K562 (cell line): ENCODE measurements at regions not wholly inside any gene's neighbourhood (a gene's known extent, or its start where the extent isn't known, plus 50 kb on each side); places are given as distances from the start of the nearest gene placed in this dataset.

ENCODE experiments used
- JUN ChIP-seq, 2 experiments: sonication (generic) in 1 of 2; formaldehyde crosslinking in 1 of 2; IDR thresholded peaks; 2 replicates each; pipeline versions ENCODE4 v1.6.1 to v1.8.0; 2012 to 2022; ENCODE audit warnings: borderline replicate concordance in 2 of 2, mild to moderate bottlenecking in 2 of 2, improper control_type of control experiment in 1 of 2, low read depth in 1 of 2, low read length in 1 of 2, missing genetic modification reagents in 1 of 2
- RAD21 ChIP-seq, 2 experiments: fragments of 250-450 bp in 1 of 2; fragments of 450-650 bp in 1 of 2; sonication (Bioruptor Pico) in 1 of 2; formaldehyde crosslinking in 1 of 2; IDR thresholded peaks in 1 of 2; conservative IDR thresholded peaks in 1 of 2; 2 replicates each; pipeline versions ENCODE4 v1.4.0 to v1.8.0; 2020 to 2022; ENCODE audit warnings: mild to moderate bottlenecking in 2 of 2, moderate library complexity in 1 of 2
- RBM34 ChIP-seq: fragments of 200-400 bp; formaldehyde crosslinking; IDR thresholded peaks from 2 replicates; pipeline ENCODE4 v1.6.1; 2018; ENCODE audit warnings: low read length, borderline replicate concordance; ENCODE audit not compliant: insufficient read depth
- SMARCA5 ChIP-seq: fragments of 450-650 bp; IDR thresholded peaks from 2 replicates; pipeline ENCODE4 v1.6.1; 2016
- SMC3 ChIP-seq: conservative IDR thresholded peaks from 2 replicates; pipeline ENCODE4 v1.6.1; 2011; ENCODE audit warnings: low read depth, low read length, improper control_type of control experiment; ENCODE audit not compliant: insufficient read depth
- TF ChIP-seq, protein P1 (sequence below), 3 experiments: IDR thresholded peaks in 2 of 3; conservative IDR thresholded peaks in 1 of 3; 2 replicates each; pipeline ENCODE4 v1.5.1; 2011 to 2012; ENCODE audit warnings: low read length in 3 of 3, mild to moderate bottlenecking in 3 of 3, control low read depth in 2 of 3, improper control_type of control experiment in 1 of 3, inconsistent platforms in 1 of 3, low read depth in 1 of 3, mixed read lengths in 1 of 3, moderate library complexity in 1 of 3; ENCODE audit not compliant: insufficient read depth in 2 of 3
- TF ChIP-seq, protein P2 (sequence below), 3 experiments: fragments of 200-800 bp in 1 of 3; sonication (Bioruptor generic) in 1 of 3; sonication (generic) in 1 of 3; formaldehyde crosslinking in 1 of 3; IDR thresholded peaks; 2 replicates each; pipeline versions ENCODE4 v1.6.1 to v1.8.0; 2016 to 2022; ENCODE audit warnings: mild to moderate bottlenecking in 2 of 3, missing compliant biosample characterization in 2 of 3, missing genetic modification characterization in 2 of 3, missing genetic modification reagents in 1 of 3
- TF ChIP-seq, protein P3 (sequence below): fragments of 250-450 bp; sonication (Bioruptor Pico); IDR thresholded peaks from 2 replicates; pipeline ENCODE4 v1.5.1; 2021; ENCODE audit warnings: mild to moderate bottlenecking

DNA sequence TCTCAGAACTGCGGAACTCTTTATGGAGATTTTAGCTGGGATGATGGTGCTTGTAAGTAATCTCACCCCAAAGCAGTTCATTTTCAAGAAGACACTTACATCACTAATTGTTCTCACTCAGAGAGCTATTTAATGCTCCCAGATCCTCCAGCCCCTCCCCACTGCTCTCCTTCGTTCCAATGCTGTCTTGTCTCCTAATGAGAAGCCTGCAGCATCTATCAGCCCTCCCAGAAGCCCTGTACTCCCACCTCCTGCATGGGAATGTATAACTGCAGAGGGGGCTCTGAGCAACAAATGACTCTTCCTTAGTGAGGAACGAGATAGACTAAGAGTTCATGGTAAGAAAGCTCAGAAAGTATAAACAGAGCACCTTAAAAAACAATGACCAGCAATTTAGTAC, 377.4 kb upstream of the RUNX1 start:
- TF ChIP-seq RAD21 (CRISPR knock-in tag; conservative IDR thresholded peaks at IDR 0.05 in 1 of 2, IDR thresholded peaks at IDR 0.05 in 1 of 2) (no peak), RBM34 (no peak), SMARCA5 (no peak), SMC3 (no peak), JUN (IDR thresholded peaks at IDR 0.05; ENCODE audit: borderline replicate concordance, low read depth, low read length) (no peak), JUN (CRISPR knock-in tag; IDR thresholded peaks at IDR 0.05; ENCODE audit: borderline replicate concordance) (no peak)
- TF ChIP-seq, protein P1, sequence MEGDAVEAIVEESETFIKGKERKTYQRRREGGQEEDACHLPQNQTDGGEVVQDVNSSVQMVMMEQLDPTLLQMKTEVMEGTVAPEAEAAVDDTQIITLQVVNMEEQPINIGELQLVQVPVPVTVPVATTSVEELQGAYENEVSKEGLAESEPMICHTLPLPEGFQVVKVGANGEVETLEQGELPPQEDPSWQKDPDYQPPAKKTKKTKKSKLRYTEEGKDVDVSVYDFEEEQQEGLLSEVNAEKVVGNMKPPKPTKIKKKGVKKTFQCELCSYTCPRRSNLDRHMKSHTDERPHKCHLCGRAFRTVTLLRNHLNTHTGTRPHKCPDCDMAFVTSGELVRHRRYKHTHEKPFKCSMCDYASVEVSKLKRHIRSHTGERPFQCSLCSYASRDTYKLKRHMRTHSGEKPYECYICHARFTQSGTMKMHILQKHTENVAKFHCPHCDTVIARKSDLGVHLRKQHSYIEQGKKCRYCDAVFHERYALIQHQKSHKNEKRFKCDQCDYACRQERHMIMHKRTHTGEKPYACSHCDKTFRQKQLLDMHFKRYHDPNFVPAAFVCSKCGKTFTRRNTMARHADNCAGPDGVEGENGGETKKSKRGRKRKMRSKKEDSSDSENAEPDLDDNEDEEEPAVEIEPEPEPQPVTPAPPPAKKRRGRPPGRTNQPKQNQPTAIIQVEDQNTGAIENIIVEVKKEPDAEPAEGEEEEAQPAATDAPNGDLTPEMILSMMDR (IDR thresholded peaks at IDR 0.05 in 2 of 3, conservative IDR thresholded peaks at IDR 0.05 in 1 of 3; ENCODE audit: insufficient read depth in 2 of 3, low read depth in 1 of 3, low read length in 3 of 3) = no peak
- TF ChIP-seq, protein P2, sequence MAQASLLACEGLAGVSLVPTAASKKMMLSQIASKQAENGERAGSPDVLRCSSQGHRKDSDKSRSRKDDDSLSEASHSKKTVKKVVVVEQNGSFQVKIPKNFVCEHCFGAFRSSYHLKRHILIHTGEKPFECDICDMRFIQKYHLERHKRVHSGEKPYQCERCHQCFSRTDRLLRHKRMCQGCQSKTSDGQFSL (CRISPR knock-in tag; IDR thresholded peaks at IDR 0.05) = no peak
- TF ChIP-seq, protein P2 (tag; IDR thresholded peaks at IDR 0.05) = no peak
- TF ChIP-seq, protein P3, sequence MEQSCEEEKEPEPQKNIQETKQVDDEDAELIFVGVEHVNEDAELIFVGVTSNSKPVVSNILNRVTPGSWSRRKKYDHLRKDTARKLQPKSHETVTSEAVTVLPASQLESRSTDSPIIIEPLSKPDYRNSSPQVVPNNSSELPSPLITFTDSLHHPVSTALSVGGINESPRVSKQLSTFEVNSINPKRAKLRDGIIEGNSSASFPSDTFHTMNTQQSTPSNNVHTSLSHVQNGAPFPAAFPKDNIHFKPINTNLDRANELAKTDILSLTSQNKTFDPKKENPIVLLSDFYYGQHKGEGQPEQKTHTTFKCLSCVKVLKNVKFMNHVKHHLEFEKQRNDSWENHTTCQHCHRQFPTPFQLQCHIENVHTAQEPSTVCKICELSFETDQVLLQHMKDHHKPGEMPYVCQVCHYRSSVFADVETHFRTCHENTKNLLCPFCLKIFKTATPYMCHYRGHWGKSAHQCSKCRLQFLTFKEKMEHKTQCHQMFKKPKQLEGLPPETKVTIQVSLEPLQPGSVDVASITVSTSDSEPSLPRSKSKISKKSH (CRISPR knock-in tag) = no peak
